ENCODE measurements at regions not wholly inside any gene's neighbourhood (a gene's known extent, or its start where the extent isn't known, plus 50 kb on each side); places are given as distances from the start of the nearest gene placed in this dataset.

- Histone ChIP-seq H3K4me1 (ENCODE audit: control insufficient read depth, insufficient read depth, low read length) (no peaks in the 10 kb centered on the region), H3K36me3 (ENCODE audit: control insufficient read depth, insufficient read depth, low read length) (no peaks in the 10 kb centered on the region), H3K27ac (ENCODE audit: low read length) (no peak overlapping the region), H3K4me3 (ENCODE audit: low read length) (no peak overlapping the region), H3K9me3 (ENCODE audit: control insufficient read depth, low read depth, low read length) (no peaks in the 10 kb centered on the region), H3K27me3 (ENCODE audit: control insufficient read depth, insufficient read depth, low read length) (peaks cover 6% of the 10 kb centered on the region)
- no peak for DNase-seq
- WGBS (ENCODE audit: insufficient coverage, low lambda C conversion rate): no CpG with 5 or more reads among the region's 4 CpGs
These were observed 535.9 kb upstream of the ATP11B start for GRCh38 chr3:182257361-182257760.

- WGBS (ENCODE audit: insufficient coverage, low lambda C conversion rate): 14% methylated on average over 1 of the region's 3 CpGs
- Histone ChIP-seq H3K36me3 (ENCODE audit: control insufficient read depth, insufficient read depth, low read length) (no peaks in the 10 kb centered on the region), H3K9me3 (ENCODE audit: control insufficient read depth, low read depth, low read length) (no peaks in the 10 kb centered on the region), H3K27ac (ENCODE audit: low read length) (no peak overlapping the region), H3K27me3 (ENCODE audit: control insufficient read depth, insufficient read depth, low read length) (peaks cover 6% of the 10 kb centered on the region), H3K4me3 (ENCODE audit: low read length) (no peak overlapping the region), H3K4me1 (ENCODE audit: control insufficient read depth, insufficient read depth, low read length) (no peaks in the 10 kb centered on the region)
- peak in 1 of 2 donors; percentile 29 for DNase-seq
These were observed 534.6 kb upstream of the ATP11B start for GRCh38 chr3:182258538-182259177.

GRCh38 chr3:182259579-182259978 lies 533.7 kb upstream of the ATP11B start:
- no peaks in the 10 kb centered on the region for H3K36me3 ChIP-seq (ENCODE audit: control insufficient read depth, insufficient read depth, low read length)
- no peak overlapping the region for H3K27ac ChIP-seq (ENCODE audit: low read length)
- H3K4me3 ChIP-seq (ENCODE audit: low read length): no peak overlapping the region
- H3K4me1 ChIP-seq (ENCODE audit: control insufficient read depth, insufficient read depth, low read length): no peaks in the 10 kb centered on the region
- H3K9me3 ChIP-seq (ENCODE audit: control insufficient read depth, low read depth, low read length): no peaks in the 10 kb centered on the region
- no peak for DNase-seq
- WGBS (ENCODE audit: insufficient coverage, low lambda C conversion rate): 94% methylated on average over 3 of the region's 17 CpGs
- H3K27me3 ChIP-seq (ENCODE audit: control insufficient read depth, insufficient read depth, low read length): peaks cover 6% of the 10 kb centered on the region

GRCh38 chr3:182261041-182261440 lies 532.3 kb upstream of the ATP11B start:
- H3K9me3 ChIP-seq (ENCODE audit: control insufficient read depth, low read depth, low read length): no peaks in the 10 kb centered on the region
- H3K27me3 ChIP-seq (ENCODE audit: control insufficient read depth, insufficient read depth, low read length): peaks cover 6% of the 10 kb centered on the region
- no peaks in the 10 kb centered on the region for H3K36me3 ChIP-seq (ENCODE audit: control insufficient read depth, insufficient read depth, low read length)
- H3K27ac ChIP-seq (ENCODE audit: low read length): no peak overlapping the region
- no peak overlapping the region for H3K4me3 ChIP-seq (ENCODE audit: low read length)
- no peaks in the 10 kb centered on the region for H3K4me1 ChIP-seq (ENCODE audit: control insufficient read depth, insufficient read depth, low read length)
- WGBS (ENCODE audit: insufficient coverage, low lambda C conversion rate): 93% methylated on average over 3 of the region's 7 CpGs
- no peak for DNase-seq

- Histone ChIP-seq H3K27me3 (ENCODE audit: control insufficient read depth, insufficient read depth, low read length) (no peaks in the 10 kb centered on the region), H3K27ac (ENCODE audit: low read length) (no peak overlapping the region), H3K9me3 (ENCODE audit: control insufficient read depth, low read depth, low read length) (no peaks in the 10 kb centered on the region), H3K36me3 (ENCODE audit: control insufficient read depth, insufficient read depth, low read length) (no peaks in the 10 kb centered on the region), H3K4me3 (ENCODE audit: low read length) (no peak overlapping the region), H3K4me1 (ENCODE audit: control insufficient read depth, insufficient read depth, low read length) (no peaks in the 10 kb centered on the region)
- 50% methylated on average over 2 of the region's 4 CpGs for WGBS (ENCODE audit: insufficient coverage, low lambda C conversion rate)
- DNase-seq: no peak
These were observed 524.6 kb upstream of the ATP11B start for GRCh38 chr3:182268711-182269110.

- no peak for DNase-seq
- H3K27ac ChIP-seq (ENCODE audit: low read length): no peak overlapping the region
- no peaks in the 10 kb centered on the region for H3K4me1 ChIP-seq (ENCODE audit: control insufficient read depth, insufficient read depth, low read length)
- no CpG with 5 or more reads among the region's 4 CpGs for WGBS (ENCODE audit: insufficient coverage, low lambda C conversion rate)
- H3K36me3 ChIP-seq (ENCODE audit: control insufficient read depth, insufficient read depth, low read length): no peaks in the 10 kb centered on the region
- no peak overlapping the region for H3K4me3 ChIP-seq (ENCODE audit: low read length)
- no peaks in the 10 kb centered on the region for H3K27me3 ChIP-seq (ENCODE audit: control insufficient read depth, insufficient read depth, low read length)
- H3K9me3 ChIP-seq (ENCODE audit: control insufficient read depth, low read depth, low read length): no peaks in the 10 kb centered on the region
These were observed 516.8 kb upstream of the ATP11B start for GRCh38 chr3:182276512-182276911.

- no peaks in the 10 kb centered on the region for H3K9me3 ChIP-seq (ENCODE audit: control insufficient read depth, low read depth, low read length)
- peak in 1 of 2 donors; percentile 28 for DNase-seq
- WGBS (ENCODE audit: insufficient coverage, low lambda C conversion rate): 0% methylated on average over 1 of the region's 5 CpGs
- no peaks in the 10 kb centered on the region for H3K36me3 ChIP-seq (ENCODE audit: control insufficient read depth, insufficient read depth, low read length)
- H3K4me1 ChIP-seq (ENCODE audit: control insufficient read depth, insufficient read depth, low read length): no peaks in the 10 kb centered on the region
- no peaks in the 10 kb centered on the region for H3K27me3 ChIP-seq (ENCODE audit: control insufficient read depth, insufficient read depth, low read length)
- H3K27ac ChIP-seq (ENCODE audit: low read length): no peak overlapping the region
- H3K4me3 ChIP-seq (ENCODE audit: low read length): no peak overlapping the region
These were observed 508.5 kb upstream of the ATP11B start for GRCh38 chr3:182284793-182285192.

- Histone ChIP-seq H3K27ac (ENCODE audit: low read length) (no peak overlapping the region), H3K4me3 (ENCODE audit: low read length) (no peak overlapping the region), H3K36me3 (ENCODE audit: control insufficient read depth, insufficient read depth, low read length) (no peaks in the 10 kb centered on the region), H3K9me3 (ENCODE audit: control insufficient read depth, low read depth, low read length) (no peaks in the 10 kb centered on the region), H3K27me3 (ENCODE audit: control insufficient read depth, insufficient read depth, low read length) (no peaks in the 10 kb centered on the region), H3K4me1 (ENCODE audit: control insufficient read depth, insufficient read depth, low read length) (no peaks in the 10 kb centered on the region)
- WGBS (ENCODE audit: insufficient coverage, low lambda C conversion rate): no CpG with 5 or more reads among the region's 1 CpG
- no peak for DNase-seq
These were observed 500.7 kb upstream of the ATP11B start for GRCh38 chr3:182292591-182292990.

- H3K27ac ChIP-seq (ENCODE audit: low read length): no peak overlapping the region
- no peaks in the 10 kb centered on the region for H3K27me3 ChIP-seq (ENCODE audit: control insufficient read depth, insufficient read depth, low read length)
- no peak for DNase-seq
- H3K36me3 ChIP-seq (ENCODE audit: control insufficient read depth, insufficient read depth, low read length): no peaks in the 10 kb centered on the region
- H3K9me3 ChIP-seq (ENCODE audit: control insufficient read depth, low read depth, low read length): no peaks in the 10 kb centered on the region
- WGBS (ENCODE audit: insufficient coverage, low lambda C conversion rate): no CpG with 5 or more reads among the region's 2 CpGs
- H3K4me1 ChIP-seq (ENCODE audit: control insufficient read depth, insufficient read depth, low read length): no peaks in the 10 kb centered on the region
- no peak overlapping the region for H3K4me3 ChIP-seq (ENCODE audit: low read length)
These were observed 499.0 kb upstream of the ATP11B start for GRCh38 chr3:182294256-182294655.

- Histone ChIP-seq H3K4me3 (ENCODE audit: low read length) (no peak overlapping the region), H3K4me1 (ENCODE audit: control insufficient read depth, insufficient read depth, low read length) (no peaks in the 10 kb centered on the region), H3K9me3 (ENCODE audit: control insufficient read depth, low read depth, low read length) (no peaks in the 10 kb centered on the region), H3K27me3 (ENCODE audit: control insufficient read depth, insufficient read depth, low read length) (no peaks in the 10 kb centered on the region), H3K27ac (ENCODE audit: low read length) (no peak overlapping the region), H3K36me3 (ENCODE audit: control insufficient read depth, insufficient read depth, low read length) (no peaks in the 10 kb centered on the region)
- no peak for DNase-seq
- WGBS (ENCODE audit: insufficient coverage, low lambda C conversion rate): no CpG with 5 or more reads among the region's 2 CpGs
These were observed 498.6 kb upstream of the ATP11B start for GRCh38 chr3:182294696-182295095.

- Histone ChIP-seq H3K27ac (ENCODE audit: low read length) (no peak overlapping the region), H3K27me3 (ENCODE audit: control insufficient read depth, insufficient read depth, low read length) (no peaks in the 10 kb centered on the region), H3K4me1 (ENCODE audit: control insufficient read depth, insufficient read depth, low read length) (no peaks in the 10 kb centered on the region), H3K36me3 (ENCODE audit: control insufficient read depth, insufficient read depth, low read length) (no peaks in the 10 kb centered on the region), H3K4me3 (ENCODE audit: low read length) (no peak overlapping the region), H3K9me3 (ENCODE audit: control insufficient read depth, low read depth, low read length) (no peaks in the 10 kb centered on the region)
- no peak for DNase-seq
- 89% methylated on average over 2 of the region's 4 CpGs for WGBS (ENCODE audit: insufficient coverage, low lambda C conversion rate)
These were observed 493.0 kb upstream of the ATP11B start for GRCh38 chr3:182300266-182300665.
